AG09319 (cell line): ENCODE measurements at regions not wholly inside any gene's neighbourhood (a gene's known extent, or its start where the extent isn't known, plus 50 kb on each side); places are given as distances from the start of the nearest gene placed in this dataset.

Source experiments
- DNase-seq: peaks from one replicate; pipeline ENCODE4 v3.0.0-alpha.2; 2010; ENCODE audit warnings: low read depth; ENCODE audit errors: extremely low read depth
- TF ChIP-seq, protein P1 (sequence below): IDR thresholded peaks from 2 replicates; pipeline ENCODE4 v1.5.1; 2011; ENCODE audit warnings: low read depth, mild to moderate bottlenecking, inconsistent platforms, low read length, moderate library complexity

DNA sequence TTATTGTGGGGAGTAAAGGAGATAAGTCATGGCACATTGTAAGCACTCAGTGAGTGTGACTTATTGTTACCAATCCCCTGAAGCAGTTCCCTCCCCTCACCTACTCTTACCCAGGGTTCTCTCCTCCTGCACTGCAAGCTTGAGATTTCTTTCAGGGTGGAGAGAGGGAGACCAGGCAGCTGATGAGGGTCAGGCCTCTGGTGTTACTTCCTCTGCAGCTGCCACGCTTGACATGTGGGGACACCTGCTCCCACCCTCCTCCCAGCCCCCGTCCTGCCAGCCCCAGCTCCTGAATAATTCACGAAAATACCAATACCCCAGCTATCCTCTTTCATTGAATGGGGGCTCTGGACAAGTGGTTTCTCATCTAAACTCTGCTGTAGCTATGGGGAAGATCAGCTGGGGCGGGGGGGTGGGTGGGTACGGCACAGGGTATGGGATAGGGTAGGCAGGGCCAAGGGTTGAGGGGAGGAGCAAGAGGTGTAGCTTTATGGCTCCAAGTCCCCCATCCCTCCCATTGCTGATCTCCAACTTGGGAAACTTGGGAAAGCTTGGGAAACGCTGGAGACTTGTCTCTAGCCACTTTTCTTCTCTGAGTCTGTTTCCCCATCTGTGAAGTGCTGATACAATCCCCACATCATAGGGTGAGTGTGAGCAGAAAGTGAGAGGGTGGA lies 148.5 kb upstream of the PJA1 start:
- no peak for DNase-seq
- TF ChIP-seq, protein P1, sequence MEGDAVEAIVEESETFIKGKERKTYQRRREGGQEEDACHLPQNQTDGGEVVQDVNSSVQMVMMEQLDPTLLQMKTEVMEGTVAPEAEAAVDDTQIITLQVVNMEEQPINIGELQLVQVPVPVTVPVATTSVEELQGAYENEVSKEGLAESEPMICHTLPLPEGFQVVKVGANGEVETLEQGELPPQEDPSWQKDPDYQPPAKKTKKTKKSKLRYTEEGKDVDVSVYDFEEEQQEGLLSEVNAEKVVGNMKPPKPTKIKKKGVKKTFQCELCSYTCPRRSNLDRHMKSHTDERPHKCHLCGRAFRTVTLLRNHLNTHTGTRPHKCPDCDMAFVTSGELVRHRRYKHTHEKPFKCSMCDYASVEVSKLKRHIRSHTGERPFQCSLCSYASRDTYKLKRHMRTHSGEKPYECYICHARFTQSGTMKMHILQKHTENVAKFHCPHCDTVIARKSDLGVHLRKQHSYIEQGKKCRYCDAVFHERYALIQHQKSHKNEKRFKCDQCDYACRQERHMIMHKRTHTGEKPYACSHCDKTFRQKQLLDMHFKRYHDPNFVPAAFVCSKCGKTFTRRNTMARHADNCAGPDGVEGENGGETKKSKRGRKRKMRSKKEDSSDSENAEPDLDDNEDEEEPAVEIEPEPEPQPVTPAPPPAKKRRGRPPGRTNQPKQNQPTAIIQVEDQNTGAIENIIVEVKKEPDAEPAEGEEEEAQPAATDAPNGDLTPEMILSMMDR: no peak

GRCh38 chrX:69311936-69312670 lies 146.8 kb upstream of the PJA1 start:
- TF ChIP-seq, protein P1: no peak
- DNase-seq: no peak

DNA sequence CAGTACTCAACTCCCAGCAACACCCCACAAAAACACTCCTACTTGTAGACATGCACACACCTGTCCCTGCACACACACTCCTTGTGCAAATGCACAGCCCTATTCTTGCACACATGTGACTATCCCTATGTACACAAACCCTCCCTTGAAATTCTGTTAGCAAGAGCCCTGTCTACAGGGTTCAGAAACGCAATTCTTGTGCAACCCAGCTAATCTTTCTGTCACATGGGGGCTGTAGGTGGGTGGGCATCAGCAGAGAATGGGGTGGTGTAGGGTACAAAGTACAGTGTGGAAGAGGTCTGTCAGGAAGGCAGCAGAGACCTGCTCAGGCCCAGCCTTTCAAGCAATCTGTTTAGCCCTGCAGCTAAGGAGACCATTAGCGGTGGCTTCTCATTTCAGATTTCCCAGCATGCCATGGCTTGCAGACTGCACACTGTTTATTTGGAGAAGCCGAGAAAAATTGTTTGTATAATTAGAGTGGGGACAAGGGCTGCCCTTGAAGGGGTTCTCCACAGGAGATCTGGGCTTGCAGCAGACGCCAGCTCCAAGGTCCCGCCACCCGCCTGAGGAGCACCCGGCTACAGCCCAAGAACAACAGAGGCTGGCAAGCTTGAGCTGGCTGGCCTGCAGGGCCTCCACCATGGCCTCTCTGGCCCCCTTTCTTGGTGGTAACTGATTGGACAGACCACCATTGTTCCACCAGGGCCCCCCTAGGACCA lies 144.0 kb upstream of the PJA1 start:
- TF ChIP-seq, protein P1: no peak
- DNase-seq: no peak

- TF ChIP-seq, protein P1: no peak
- DNase-seq: no peak
These were observed 142.5 kb upstream of the PJA1 start for GRCh38 chrX:69307756-69308155.

DNA sequence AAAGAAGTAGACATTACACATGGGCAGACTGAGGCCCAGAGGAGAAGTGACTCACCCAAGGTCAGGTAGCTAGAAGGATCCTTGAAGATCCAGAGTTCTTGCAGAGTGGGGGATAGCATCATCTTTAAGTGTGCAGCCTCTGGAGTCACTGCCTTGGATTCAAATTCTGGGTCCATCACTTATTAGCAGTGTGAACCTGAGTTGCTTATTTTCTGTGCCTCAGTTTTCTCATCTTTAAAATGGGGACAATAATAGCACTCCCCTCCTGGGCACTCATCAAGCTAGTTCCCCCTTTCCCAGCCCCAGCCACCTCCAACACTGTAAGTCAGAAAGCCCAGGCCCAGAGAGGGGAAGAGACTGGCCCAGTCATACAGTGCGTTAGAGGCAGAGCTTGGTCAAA lies 141.8 kb upstream of the PJA1 start:
- DNase-seq: no peak
- TF ChIP-seq, protein P1: no peak

DNA sequence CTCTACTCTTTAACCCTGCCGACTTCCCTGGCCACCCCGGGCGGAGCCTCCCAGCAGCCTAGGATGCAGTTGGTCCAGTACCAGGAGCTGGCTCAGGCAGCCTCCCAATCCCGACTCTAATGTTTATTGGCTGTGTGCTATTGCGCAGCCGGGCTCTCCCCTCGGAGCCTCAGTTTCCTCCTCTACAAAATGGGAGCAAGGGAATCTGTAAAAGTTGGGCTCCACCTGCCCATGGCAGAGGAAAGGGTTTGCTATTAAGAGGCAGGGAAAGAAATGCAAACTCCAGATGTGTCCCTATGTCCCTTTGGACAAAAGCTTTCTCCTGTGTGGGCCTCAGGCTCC lies 140.8 kb upstream of the PJA1 start:
- no peak for DNase-seq
- TF ChIP-seq, protein P1: no peak
